ENCODE measurements at regions not wholly inside any gene's neighbourhood (a gene's known extent, or its start where the extent isn't known, plus 50 kb on each side); places are given as distances from the start of the nearest gene placed in this dataset.

- no peak for ATAC-seq (ENCODE audit: low read depth)
Observed at GRCh38 chr3:83251490-83251889, 1490.0 kb upstream of the GBE1 start.

GRCh38 chr3:83250613-83251012, 1489.2 kb upstream of the GBE1 start:
- ATAC-seq (ENCODE audit: low read depth) (no peak), DNase-seq (ENCODE audit: low spot score) (no peak)
- TF ChIP-seq CTCF (IDR thresholded peaks at IDR 0.05; ENCODE audit: poor library complexity, severe bottlenecking) = no peak

More at GRCh38 chr3:83251490-83251889, 1490.0 kb upstream of the GBE1 start:
- no peak for TF ChIP-seq CTCF (IDR thresholded peaks at IDR 0.05; ENCODE audit: poor library complexity, severe bottlenecking)
- H3K36me3 ChIP-seq (ENCODE audit: low read depth) = no peaks in the 10 kb centered on the region
- H3K27ac ChIP-seq (ENCODE audit: poor library complexity, severe bottlenecking) = no peak overlapping the region
- H3K4me1 ChIP-seq (ENCODE audit: insufficient read depth, poor library complexity, severe bottlenecking) = no peaks in the 10 kb centered on the region
- DNase-seq (ENCODE audit: low spot score) = no peak
- no peaks in the 10 kb centered on the region for H3K27me3 ChIP-seq (ENCODE audit: insufficient read depth, poor library complexity, severe bottlenecking)
- no peak overlapping the region for H3K4me3 ChIP-seq (ENCODE audit: severe bottlenecking)
- no peaks in the 10 kb centered on the region for H3K9me3 ChIP-seq (ENCODE audit: severe bottlenecking)

DNA sequence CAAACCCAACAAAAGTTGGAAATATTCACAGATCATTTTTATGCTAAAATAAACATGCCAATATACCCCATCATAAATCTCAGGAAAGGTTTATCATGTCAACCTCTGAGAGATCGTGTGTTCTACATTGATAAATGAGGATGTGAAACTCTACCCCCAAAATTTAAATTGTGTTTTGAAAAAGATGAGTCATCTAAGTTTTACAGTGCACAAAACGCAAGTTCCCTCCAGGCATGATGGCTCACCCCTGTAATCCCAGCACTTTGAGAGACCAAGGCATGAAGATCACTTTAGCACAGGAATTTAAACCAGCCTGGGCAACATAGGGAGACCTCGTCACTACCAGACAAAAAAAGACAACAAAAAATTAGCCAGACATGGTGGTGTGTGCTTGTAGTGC, 1487.0 kb upstream of the GBE1 start:
- H3K27me3 ChIP-seq (ENCODE audit: insufficient read depth, poor library complexity, severe bottlenecking) = no peaks in the 10 kb centered on the region
- no peaks in the 10 kb centered on the region for H3K9me3 ChIP-seq (ENCODE audit: severe bottlenecking)
- no peak for TF ChIP-seq CTCF (IDR thresholded peaks at IDR 0.05; ENCODE audit: poor library complexity, severe bottlenecking)
- ATAC-seq (ENCODE audit: low read depth) (peak; percentile 59), DNase-seq (ENCODE audit: low spot score) (no peak)
- no peak overlapping the region for H3K27ac ChIP-seq (ENCODE audit: poor library complexity, severe bottlenecking)
- H3K4me1 ChIP-seq (ENCODE audit: insufficient read depth, poor library complexity, severe bottlenecking) = no peaks in the 10 kb centered on the region
- no peaks in the 10 kb centered on the region for H3K36me3 ChIP-seq (ENCODE audit: low read depth)
- H3K4me3 ChIP-seq (ENCODE audit: severe bottlenecking) = no peak overlapping the region

More at GRCh38 chr3:83250613-83251012, 1489.2 kb upstream of the GBE1 start:
- no peaks in the 10 kb centered on the region for H3K36me3 ChIP-seq (ENCODE audit: low read depth)
- H3K4me3 ChIP-seq (ENCODE audit: severe bottlenecking) = no peak overlapping the region
- H3K27me3 ChIP-seq (ENCODE audit: insufficient read depth, poor library complexity, severe bottlenecking) = no peaks in the 10 kb centered on the region
- H3K9me3 ChIP-seq (ENCODE audit: severe bottlenecking) = no peaks in the 10 kb centered on the region
- no peaks in the 10 kb centered on the region for H3K4me1 ChIP-seq (ENCODE audit: insufficient read depth, poor library complexity, severe bottlenecking)
- H3K27ac ChIP-seq (ENCODE audit: poor library complexity, severe bottlenecking) = no peak overlapping the region

DNA sequence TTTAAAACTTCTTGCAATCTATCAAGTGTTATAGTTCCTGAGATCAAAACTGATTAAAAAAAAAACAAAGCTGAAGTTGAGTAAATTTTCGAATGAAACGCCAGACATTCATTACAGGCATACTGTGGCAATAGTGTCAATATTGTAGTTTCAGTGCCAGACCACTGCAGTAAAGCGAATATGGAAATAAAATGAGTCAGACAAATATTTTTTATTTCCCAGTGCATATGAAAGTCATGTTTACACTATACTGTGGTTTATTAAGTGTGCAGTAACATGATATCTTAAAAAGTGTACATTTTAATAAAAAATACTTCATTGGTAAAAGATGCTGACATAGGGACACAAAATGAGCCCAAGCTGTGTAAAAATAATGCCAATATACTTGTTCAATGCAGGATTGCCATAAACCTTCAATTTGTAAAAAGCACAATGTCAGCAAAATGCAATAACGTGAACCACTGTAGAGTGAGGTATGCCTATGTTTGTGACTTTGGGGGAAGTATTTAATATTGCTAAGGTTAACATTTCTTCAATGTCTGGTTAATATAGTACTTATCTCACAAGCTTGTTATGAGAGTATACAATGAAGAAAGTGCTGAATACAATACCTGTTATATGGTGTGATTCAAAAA, 1473.9 kb upstream of the GBE1 start:
- no peak for TF ChIP-seq CTCF (IDR thresholded peaks at IDR 0.05; ENCODE audit: poor library complexity, severe bottlenecking)
- Histone ChIP-seq H3K4me1 (ENCODE audit: insufficient read depth, poor library complexity, severe bottlenecking) (no peaks in the 10 kb centered on the region), H3K27ac (ENCODE audit: poor library complexity, severe bottlenecking) (no peak overlapping the region), H3K4me3 (ENCODE audit: severe bottlenecking) (no peak overlapping the region), H3K36me3 (ENCODE audit: low read depth) (no peaks in the 10 kb centered on the region), H3K27me3 (ENCODE audit: insufficient read depth, poor library complexity, severe bottlenecking) (no peaks in the 10 kb centered on the region), H3K9me3 (ENCODE audit: severe bottlenecking) (no peaks in the 10 kb centered on the region)
- ATAC-seq (ENCODE audit: low read depth) (no peak), DNase-seq (ENCODE audit: low spot score) (no peak)

GRCh38 chr3:83233715-83234114, 1472.3 kb upstream of the GBE1 start:
- no peaks in the 10 kb centered on the region for H3K9me3 ChIP-seq (ENCODE audit: severe bottlenecking)
- no peaks in the 10 kb centered on the region for H3K36me3 ChIP-seq (ENCODE audit: low read depth)
- ATAC-seq (ENCODE audit: low read depth) = no peak
- H3K27ac ChIP-seq (ENCODE audit: poor library complexity, severe bottlenecking) = no peak overlapping the region
- DNase-seq (ENCODE audit: low spot score) = no peak
- no peaks in the 10 kb centered on the region for H3K27me3 ChIP-seq (ENCODE audit: insufficient read depth, poor library complexity, severe bottlenecking)
- no peak overlapping the region for H3K4me3 ChIP-seq (ENCODE audit: severe bottlenecking)
- H3K4me1 ChIP-seq (ENCODE audit: insufficient read depth, poor library complexity, severe bottlenecking) = no peaks in the 10 kb centered on the region
- no peak for TF ChIP-seq CTCF (IDR thresholded peaks at IDR 0.05; ENCODE audit: poor library complexity, severe bottlenecking)
